ENCODE measurements at regions not wholly inside any gene's neighbourhood (a gene's known extent, or its start where the extent isn't known, plus 50 kb on each side); places are given as distances from the start of the nearest gene placed in this dataset.
"Not testable (repeated sequence)": the region's sequence is repeated elsewhere in the genome, so short reads cannot be mapped to it uniquely, and the experiment has no call there.

DNA sequence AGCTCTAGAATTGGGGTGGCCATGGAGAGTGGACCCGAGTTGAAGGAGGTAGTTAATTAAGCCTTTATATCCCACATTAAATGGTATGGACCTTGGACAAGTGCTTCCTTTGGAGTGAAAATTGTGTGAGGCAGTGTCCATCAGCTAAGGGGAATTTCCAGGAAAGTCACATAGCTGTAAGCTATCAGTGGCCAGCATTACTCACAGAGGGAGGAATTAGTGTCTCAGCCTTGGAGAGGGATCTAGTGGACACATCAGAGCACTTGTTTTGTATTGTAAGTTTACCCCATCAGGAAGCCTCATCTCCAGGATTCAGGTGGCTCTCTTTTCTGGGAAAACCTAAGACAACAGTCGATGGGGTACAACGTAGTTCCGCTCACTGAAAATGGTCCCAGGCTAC, 416.7 kb downstream of the TFEC start:
- Histone ChIP-seq H3K27me3 (no peaks in the 10 kb centered on the region), H3K4me1 (no peaks in the 10 kb centered on the region), H3K27ac (no peak overlapping the region), H3K4me3 (no peak overlapping the region), H3K36me3 (no peaks in the 10 kb centered on the region), H3K9me3 (no peaks in the 10 kb centered on the region)
- no peak for TF ChIP-seq POLR2A (IDR thresholded peaks at IDR 0.05)
- TF ChIP-seq, protein P1, sequence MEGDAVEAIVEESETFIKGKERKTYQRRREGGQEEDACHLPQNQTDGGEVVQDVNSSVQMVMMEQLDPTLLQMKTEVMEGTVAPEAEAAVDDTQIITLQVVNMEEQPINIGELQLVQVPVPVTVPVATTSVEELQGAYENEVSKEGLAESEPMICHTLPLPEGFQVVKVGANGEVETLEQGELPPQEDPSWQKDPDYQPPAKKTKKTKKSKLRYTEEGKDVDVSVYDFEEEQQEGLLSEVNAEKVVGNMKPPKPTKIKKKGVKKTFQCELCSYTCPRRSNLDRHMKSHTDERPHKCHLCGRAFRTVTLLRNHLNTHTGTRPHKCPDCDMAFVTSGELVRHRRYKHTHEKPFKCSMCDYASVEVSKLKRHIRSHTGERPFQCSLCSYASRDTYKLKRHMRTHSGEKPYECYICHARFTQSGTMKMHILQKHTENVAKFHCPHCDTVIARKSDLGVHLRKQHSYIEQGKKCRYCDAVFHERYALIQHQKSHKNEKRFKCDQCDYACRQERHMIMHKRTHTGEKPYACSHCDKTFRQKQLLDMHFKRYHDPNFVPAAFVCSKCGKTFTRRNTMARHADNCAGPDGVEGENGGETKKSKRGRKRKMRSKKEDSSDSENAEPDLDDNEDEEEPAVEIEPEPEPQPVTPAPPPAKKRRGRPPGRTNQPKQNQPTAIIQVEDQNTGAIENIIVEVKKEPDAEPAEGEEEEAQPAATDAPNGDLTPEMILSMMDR (IDR thresholded peaks at IDR 0.05): no peak
- intact Hi-C loops (cut with DNase I; ENCODE audit: low total_unique reads): no loop called here
- DNase-seq: no peak

DNA sequence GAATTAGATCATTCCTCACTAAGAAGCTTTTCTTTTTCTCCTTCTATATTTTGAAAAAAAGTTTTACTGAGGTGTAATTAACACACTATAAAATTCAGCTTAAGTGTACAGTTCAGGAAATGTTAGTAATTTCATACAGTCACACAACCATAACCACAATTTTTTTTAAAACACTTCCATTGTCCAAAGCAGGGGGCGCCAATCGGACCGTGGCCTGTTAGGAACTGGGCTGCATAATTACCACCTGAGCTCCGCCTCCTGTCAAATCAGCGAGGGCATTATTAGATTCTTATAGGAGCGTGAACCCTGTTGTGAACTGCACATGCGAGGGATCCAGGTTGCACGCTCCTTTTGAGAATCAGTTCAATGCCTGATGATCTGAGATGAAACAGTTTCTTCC, 427.1 kb downstream of the TFEC start:
- Histone ChIP-seq H3K27me3 (no peaks in the 10 kb centered on the region), H3K36me3 (no peaks in the 10 kb centered on the region), H3K4me1 (no peaks in the 10 kb centered on the region), H3K9me3 (no peaks in the 10 kb centered on the region), H3K27ac (no peak overlapping the region), H3K4me3 (no peak overlapping the region)
- no peak for TF ChIP-seq POLR2A (IDR thresholded peaks at IDR 0.05)
- TF ChIP-seq, protein P1 (IDR thresholded peaks at IDR 0.05): no peak
- intact Hi-C loops (cut with DNase I; ENCODE audit: low total_unique reads): no loop called here
- no peak for DNase-seq

DNA sequence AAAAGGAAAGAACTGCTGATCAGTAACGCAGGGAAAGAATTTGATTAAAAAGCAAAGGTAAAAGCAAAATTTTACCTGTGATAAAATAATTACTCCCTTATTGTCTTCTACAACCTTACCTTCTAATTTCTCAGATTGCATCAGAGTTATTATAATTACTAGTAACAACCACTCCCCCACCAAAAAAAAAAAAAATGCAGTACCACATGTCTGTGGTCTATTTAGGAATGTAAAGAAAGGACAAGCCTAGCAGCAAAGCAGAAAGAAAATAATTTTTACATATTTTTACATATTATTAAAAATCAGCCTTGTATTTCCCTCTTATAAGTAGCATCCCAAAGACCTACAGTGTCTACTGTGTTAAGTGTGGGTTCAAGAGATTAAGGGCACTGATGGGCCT, 430.4 kb downstream of the TFEC start:
- DNase-seq: no peak
- TF ChIP-seq, protein P1 (IDR thresholded peaks at IDR 0.05): no peak
- no peak for TF ChIP-seq POLR2A (IDR thresholded peaks at IDR 0.05)
- Histone ChIP-seq H3K27me3 (no peaks in the 10 kb centered on the region), H3K4me3 (no peak overlapping the region), H3K9me3 (peaks cover 0 to 3% of the 10 kb centered on the region in 2 donors), H3K36me3 (no peaks in the 10 kb centered on the region), H3K27ac (no peak overlapping the region), H3K4me1 (no peaks in the 10 kb centered on the region)
- intact Hi-C loops (cut with DNase I; ENCODE audit: low total_unique reads): no loop called here

DNA sequence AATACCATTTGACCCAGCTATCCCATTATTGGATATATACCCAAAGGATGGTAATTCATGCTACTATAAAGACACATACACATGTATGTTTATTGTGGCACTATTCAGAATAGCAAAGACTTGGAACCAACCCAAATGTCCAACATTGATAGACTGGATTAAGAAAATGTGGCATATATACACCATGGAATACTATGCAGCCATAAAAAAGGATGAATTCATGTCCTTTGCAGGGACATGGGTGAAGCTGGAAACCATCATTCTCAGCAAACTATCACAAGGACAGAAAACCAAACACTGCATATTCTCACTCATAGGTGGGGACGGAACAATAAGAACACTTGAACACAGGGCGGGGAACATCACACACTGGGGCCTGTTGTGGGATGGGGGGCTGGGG, 431.4 kb downstream of the TFEC start:
- H3K4me3 ChIP-seq; H3K36me3 ChIP-seq; DNase-seq; H3K27me3 ChIP-seq; intact Hi-C loops (cut with DNase I; ENCODE audit: low total_unique reads); H3K27ac ChIP-seq; H3K4me1 ChIP-seq; H3K9me3 ChIP-seq: not testable (repeated sequence)

DNA sequence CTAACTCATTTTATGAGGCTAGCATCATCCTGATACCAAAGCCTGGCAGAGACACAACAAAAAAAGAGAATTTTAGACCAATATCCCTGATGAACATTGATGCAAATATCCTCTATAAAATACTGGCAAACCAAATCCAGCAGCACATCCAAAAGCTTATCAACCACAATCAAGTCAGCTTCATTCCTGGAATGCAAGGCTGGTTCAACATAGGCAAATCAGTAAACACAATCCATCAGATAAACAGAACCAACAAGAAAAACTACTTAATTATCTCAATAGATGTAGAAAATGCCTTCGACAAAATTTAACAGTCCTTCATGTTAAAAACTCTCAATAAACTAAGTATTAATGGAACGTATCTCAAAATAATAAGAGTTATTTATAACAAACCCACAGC, 433.3 kb downstream of the TFEC start:
- DNase-seq; H3K36me3 ChIP-seq; H3K9me3 ChIP-seq; H3K27ac ChIP-seq; H3K4me3 ChIP-seq; H3K4me1 ChIP-seq; intact Hi-C loops (cut with DNase I; ENCODE audit: low total_unique reads); H3K27me3 ChIP-seq: not testable (repeated sequence)

DNA sequence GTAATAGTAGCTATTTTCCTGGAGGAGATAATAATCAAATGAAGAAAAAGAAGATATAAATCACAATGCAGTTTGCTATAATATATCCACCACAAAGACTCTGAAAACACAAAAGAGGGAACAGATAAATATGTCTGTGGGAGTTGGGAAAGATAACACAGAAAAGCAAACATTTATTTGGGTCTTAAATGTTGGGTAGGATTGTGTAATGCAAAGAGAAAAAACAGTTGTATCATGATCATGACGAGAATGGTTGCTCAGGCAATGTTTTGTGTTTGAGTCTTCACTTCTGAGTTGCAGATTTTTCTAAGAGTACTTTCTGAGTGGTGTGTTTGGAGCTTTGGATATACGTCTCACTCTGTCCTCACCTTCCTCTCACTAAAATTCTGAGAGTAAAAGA, 437.5 kb downstream of the TFEC start:
- TF ChIP-seq POLR2A (IDR thresholded peaks at IDR 0.05): no peak
- TF ChIP-seq, protein P1 (IDR thresholded peaks at IDR 0.05): no peak
- Histone ChIP-seq H3K4me3 (no peak overlapping the region), H3K36me3 (peaks cover 0 to 3% of the 10 kb centered on the region in 2 donors), H3K9me3 (peaks cover 0 to 3% of the 10 kb centered on the region in 2 donors), H3K27me3 (no peaks in the 10 kb centered on the region), H3K27ac (no peak overlapping the region), H3K4me1 (no peaks in the 10 kb centered on the region)
- DNase-seq: no peak
- intact Hi-C loops (cut with DNase I; ENCODE audit: low total_unique reads): no loop called here
